Activated CD4-positive, alpha-beta T cell treated with anti-CD3 and anti-CD28 coated beads for 48 hours (primary cell): ENCODE measurements at regions not wholly inside any gene's neighbourhood (a gene's known extent, or its start where the extent isn't known, plus 50 kb on each side); places are given as distances from the start of the nearest gene placed in this dataset.

Source experiments
- DNase-seq: peaks from one replicate; pipeline ENCODE4 v3.0.0-alpha.2; 2020

GRCh38 chr4:58175024-58175423 lies 1064.8 kb upstream of the IGFBP7 start:
- DNase-seq = no peak

- no peak for DNase-seq
These were observed 1056.3 kb upstream of the IGFBP7 start for GRCh38 chr4:58166490-58166889.

GRCh38 chr4:58163156-58163555 lies 1053.0 kb upstream of the IGFBP7 start:
- DNase-seq = no peak

GRCh38 chr4:58149404-58150085 lies 1039.4 kb upstream of the IGFBP7 start:
- no peak for DNase-seq

- DNase-seq = no peak
These were observed 1034.5 kb upstream of the IGFBP7 start for GRCh38 chr4:58144721-58145120.

GRCh38 chr4:58138786-58139668 lies 1028.8 kb upstream of the IGFBP7 start:
- no peak for DNase-seq

- DNase-seq = no peak
These were observed 1026.4 kb upstream of the IGFBP7 start for GRCh38 chr4:58136604-58137003.

GRCh38 chr4:58127680-58128079 lies 1017.5 kb upstream of the IGFBP7 start:
- no peak for DNase-seq

GRCh38 chr4:58119298-58119697 lies 1009.1 kb upstream of the IGFBP7 start:
- no peak for DNase-seq

GRCh38 chr4:58113126-58113525 lies 1002.9 kb upstream of the IGFBP7 start:
- DNase-seq = no peak

GRCh38 chr4:58111818-58112217 lies 1001.6 kb upstream of the IGFBP7 start:
- no peak for DNase-seq

- DNase-seq = no peak
These were observed 983.2 kb upstream of the IGFBP7 start for GRCh38 chr4:58093352-58093751.

GRCh38 chr4:58090539-58090938 lies 980.4 kb upstream of the IGFBP7 start:
- DNase-seq = no peak

GRCh38 chr4:58081356-58081755 lies 971.2 kb upstream of the IGFBP7 start:
- DNase-seq = no peak

- no peak for DNase-seq
These were observed 965.5 kb upstream of the IGFBP7 start for GRCh38 chr4:58075724-58076123.

GRCh38 chr4:58074382-58074781 lies 964.2 kb upstream of the IGFBP7 start:
- DNase-seq = no peak

- no peak for DNase-seq
These were observed 960.5 kb upstream of the IGFBP7 start for GRCh38 chr4:58070726-58071125.

GRCh38 chr4:58064653-58065052 lies 954.5 kb upstream of the IGFBP7 start:
- DNase-seq = no peak

- no peak for DNase-seq
These were observed 953.4 kb upstream of the IGFBP7 start for GRCh38 chr4:58063404-58064160.

GRCh38 chr4:58061967-58062366 lies 951.8 kb upstream of the IGFBP7 start:
- DNase-seq = no peak

- DNase-seq = no peak
These were observed 940.3 kb upstream of the IGFBP7 start for GRCh38 chr4:58050439-58050838.

- DNase-seq = no peak
These were observed 938.3 kb upstream of the IGFBP7 start for GRCh38 chr4:58048491-58048890.

GRCh38 chr4:58042176-58042575 lies 932.0 kb upstream of the IGFBP7 start:
- no peak for DNase-seq

GRCh38 chr4:57993944-57994343 lies 883.8 kb upstream of the IGFBP7 start:
- no peak for DNase-seq
